Hematopoietic multipotent progenitor cell treated with erythropoietin and hydrocortisone succinate and interleukin-3 and kit ligand, for 4 days (in vitro differentiated cells): ENCODE measurements at regions not wholly inside any gene's neighbourhood (a gene's known extent, or its start where the extent isn't known, plus 50 kb on each side); places are given as distances from the start of the nearest gene placed in this dataset.
A peak's percentile ranks its signal among the peaks of the same experiment; 100 is the strongest.

Source experiments
- DNase-seq: peaks from one replicate; pipeline ENCODE4 v3.0.0-alpha.2; 2015

- no peak for DNase-seq
These were observed 51.9 kb upstream of the OTOL1 start for GRCh38 chr3:161444694-161445077.

GRCh38 chr3:161443921-161444693, 52.5 kb upstream of the OTOL1 start:
- DNase-seq: no peak

GRCh38 chr3:161430307-161430706, 59.0 kb upstream of the SPTSSB start:
- no peak for DNase-seq

- DNase-seq: no peak
These were observed 56.0 kb upstream of the SPTSSB start for GRCh38 chr3:161427347-161427746.

- DNase-seq: no peak
These were observed 55.4 kb upstream of the SPTSSB start for GRCh38 chr3:161426758-161427157.

- peak; percentile 70 for DNase-seq
These were observed 52.7 kb upstream of the SPTSSB start for GRCh38 chr3:161423911-161424522.

GRCh38 chr3:161422171-161422700, 50.9 kb upstream of the SPTSSB start:
- DNase-seq: no peak
